Sciatic nerve (tissue), 2 donors: ENCODE measurements at regions not wholly inside any gene's neighbourhood (a gene's known extent, or its start where the extent isn't known, plus 50 kb on each side); places are given as distances from the start of the nearest gene placed in this dataset.

Experiments
- ATAC-seq: fragments of 200-7000 bp; cut with Tn5 transposase; one replicate; pipeline ENCODE4 v1.9.1; 2020; ENCODE audit warnings: mild to moderate bottlenecking, moderate library complexity
- DNase-seq: peaks from one replicate; pipeline ENCODE4 v3.0.0-alpha.2; 2020; ENCODE audit warnings: low spot score
- intact Hi-C: fragments of 100-400 bp; cut with DNase I; formaldehyde crosslinking; loops from one replicate; pipeline ENCODE4 v1.14.2; 2022
- donor health status: DM: no; HTN: no; CAD: no.
- donor health status: DM: no; HTN: no; CAD: no.

DNA sequence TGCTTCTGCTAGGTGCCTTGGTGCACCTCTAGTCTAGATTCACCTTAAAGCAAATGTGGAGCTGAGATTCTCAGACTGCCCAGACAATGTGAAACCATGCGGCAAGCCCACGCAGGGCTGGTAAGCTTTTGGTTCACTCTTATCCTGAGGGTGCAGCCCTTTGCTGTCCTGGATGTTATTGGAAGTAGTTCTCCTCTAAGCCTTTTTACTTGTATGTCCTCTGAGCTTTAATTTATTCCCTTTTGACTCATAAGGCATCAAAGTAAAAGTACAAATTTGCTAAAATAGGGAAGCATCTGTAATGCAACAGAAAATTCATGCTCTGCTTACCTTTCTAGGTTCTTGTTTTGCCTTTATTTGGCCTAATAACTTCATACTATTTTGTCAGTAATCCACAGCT, 186.8 kb downstream of the MACC1 start:
- no peak for DNase-seq
- intact Hi-C loops, result no loop called here
- ATAC-seq, result no peak

DNA sequence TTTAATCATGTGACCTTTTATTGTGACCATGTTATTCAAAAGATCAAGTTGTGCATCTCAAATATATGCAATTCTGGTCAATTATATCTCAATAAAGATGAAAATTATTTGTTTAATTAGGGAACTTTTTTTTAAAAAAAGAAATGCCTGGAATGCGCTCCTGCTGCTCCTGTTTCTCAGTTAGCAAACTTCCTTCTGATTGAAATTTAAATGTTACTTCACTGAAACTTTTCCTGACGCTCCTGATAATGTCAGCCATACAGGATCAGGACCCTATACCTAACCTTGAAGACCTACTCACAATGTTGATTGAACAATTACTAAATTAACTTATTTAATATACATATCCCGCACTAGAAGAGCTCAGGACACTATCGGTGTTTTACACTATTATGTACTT, 190.4 kb downstream of the MACC1 start:
- ATAC-seq (no peak), DNase-seq (no peak)
- intact Hi-C loops, result no loop called here

DNA sequence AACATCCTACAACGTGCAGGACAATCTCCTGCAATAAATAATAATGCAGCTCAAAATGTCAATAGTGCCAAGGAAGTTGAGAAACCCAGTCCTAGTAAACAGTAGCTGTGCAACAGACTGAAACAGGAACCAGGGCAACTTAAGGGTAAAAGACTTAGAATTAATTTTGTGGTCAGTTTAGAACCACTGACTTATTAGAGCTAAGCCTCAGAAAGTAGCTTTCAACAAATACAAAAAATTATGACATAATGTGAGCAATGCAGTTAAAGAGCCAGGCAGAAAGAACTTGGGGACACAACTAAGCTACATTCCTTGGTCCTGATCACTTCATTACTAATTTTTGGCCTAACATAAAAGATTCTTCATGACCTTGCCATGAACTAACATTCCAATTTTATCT, 195.4 kb downstream of the MACC1 start:
- DNase-seq (no peak), ATAC-seq (no peak)
- intact Hi-C loops, result no loop called here

DNA sequence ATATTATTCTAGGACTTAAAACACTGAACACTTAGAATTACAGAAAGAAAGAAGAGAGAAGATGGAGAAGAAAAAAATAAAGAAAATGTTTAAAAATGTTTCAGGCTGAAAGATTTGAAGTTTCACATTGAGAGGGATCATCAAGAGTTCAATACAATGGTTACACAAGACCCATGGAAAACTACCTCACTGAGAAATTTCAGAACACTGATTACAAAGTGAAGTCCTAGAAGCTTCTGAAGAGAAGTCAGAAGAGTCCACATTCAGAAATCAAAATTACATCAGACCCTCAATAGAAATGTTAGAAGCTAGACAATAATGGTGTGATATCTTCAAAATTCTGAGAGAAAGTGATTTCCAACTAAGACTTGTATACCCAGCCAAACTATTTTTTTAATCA, 196.1 kb downstream of the MACC1 start:
- ATAC-seq (no peak), DNase-seq (no peak)
- intact Hi-C loops, result no loop called here

DNA sequence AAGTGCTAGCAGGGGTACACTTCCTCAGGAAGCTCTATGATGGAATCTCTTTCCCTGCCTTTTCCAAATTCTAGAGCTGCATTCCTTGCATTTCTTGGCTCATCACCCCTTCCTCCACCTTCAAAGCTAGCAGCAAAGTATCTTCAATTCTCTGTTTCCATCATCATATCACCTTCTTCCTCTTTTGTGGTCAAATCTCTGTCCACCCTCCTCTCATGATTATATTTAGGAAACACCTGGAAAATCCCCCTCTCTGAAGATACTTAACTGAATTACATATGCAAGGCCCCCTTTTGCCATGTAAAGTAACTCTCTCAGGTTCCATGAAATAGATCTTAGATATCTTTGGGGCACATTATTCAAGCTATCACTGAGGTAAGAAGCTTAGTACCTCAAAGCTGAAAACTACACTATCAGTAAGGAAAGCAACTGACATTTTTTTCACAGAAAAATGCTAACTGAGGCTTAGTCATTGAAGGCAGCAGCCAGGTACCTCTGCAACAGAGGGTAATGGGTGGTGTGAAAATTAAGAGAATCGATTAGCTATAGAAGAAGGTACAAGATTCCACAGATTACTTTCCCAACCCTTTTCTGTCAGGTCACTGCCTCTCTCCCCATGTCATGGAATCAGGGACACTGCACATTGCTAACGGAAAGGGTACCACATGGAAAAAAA, 197.3 kb downstream of the MACC1 start:
- intact Hi-C loops, result no loop called here
- DNase-seq, result no peak
- ATAC-seq, result no peak

DNA sequence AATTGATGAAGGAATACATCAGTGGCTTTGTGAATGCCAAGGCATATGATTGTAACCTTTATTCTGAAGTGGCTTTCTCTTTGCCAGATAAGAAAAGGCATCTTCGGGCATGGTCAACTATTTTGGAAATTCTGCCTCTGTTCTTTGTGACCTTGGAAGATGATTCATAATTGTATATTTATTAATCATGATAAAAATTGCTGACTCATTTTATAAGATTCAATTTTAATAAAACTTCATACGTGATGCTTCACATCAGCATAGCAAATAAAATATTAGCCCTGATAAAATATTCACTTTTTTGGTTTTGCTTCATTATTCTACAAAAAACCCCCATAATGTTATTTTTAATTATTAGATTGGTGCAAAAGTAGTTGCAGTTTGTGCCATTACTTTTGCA, 200.5 kb downstream of the MACC1 start:
- DNase-seq (no peak), ATAC-seq (no peak)
- intact Hi-C loops, result no loop called here

DNA sequence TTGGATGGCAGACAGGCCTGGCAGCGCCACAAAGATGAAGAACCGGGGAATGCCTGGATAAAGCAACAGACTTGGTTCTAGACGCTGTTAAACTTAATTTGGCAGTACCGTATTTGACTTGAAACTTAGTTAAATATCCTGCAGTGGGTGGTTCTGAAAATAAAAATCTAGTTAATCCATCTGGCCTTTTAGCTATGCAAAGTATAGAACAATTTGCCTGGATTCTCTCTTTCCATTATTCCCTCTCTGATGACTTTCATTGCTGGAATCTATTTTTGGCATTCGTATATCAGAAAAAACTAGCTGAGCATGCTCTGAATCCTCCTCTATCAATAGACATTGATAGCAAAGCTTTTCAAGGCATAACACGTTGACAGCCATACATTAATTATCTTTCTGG, 203.6 kb downstream of the MACC1 start:
- DNase-seq (no peak), ATAC-seq (no peak)
- intact Hi-C loops, result no loop called here

DNA sequence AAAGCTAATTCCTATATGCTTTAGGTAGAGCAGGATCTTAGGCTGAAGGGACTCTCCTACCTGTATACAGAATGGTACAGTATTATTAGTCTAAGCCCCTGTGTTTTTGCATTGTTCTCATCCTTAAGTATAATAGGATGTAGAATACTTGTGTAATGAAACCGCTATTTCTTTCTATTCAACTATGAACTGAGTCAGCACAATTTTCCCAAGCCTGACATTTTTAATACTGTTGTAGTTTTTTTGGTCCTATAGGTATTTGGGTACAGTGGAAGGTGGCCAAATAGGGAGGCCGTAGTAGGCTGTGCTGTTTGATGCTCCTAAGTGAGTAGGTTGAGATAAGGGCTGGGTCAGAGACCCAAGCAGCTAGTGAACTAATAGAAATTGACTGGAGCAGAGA, 205.1 kb downstream of the MACC1 start:
- no peak for DNase-seq
- ATAC-seq, result no peak
- intact Hi-C loops, result no loop called here

DNA sequence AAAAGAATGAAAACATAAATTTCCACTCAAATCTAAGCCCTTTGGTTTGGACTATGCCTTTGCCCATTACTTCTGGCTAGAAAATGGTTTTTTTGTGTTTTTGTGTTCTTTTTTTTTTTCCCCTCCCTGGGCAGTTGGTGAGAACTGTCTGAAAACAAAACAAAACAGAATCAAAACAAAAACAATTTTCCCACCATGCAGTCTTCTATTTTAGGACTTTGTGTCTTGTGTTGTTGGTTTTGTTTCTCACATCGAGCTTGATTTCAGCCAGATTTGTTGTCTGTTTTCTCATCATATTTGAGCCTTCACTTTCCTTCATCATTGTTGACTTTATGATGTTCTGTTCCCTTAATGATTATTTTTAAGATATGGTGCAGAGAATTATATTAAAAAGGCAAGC, 206.3 kb downstream of the MACC1 start:
- intact Hi-C loops, result no loop called here
- ATAC-seq, result no peak
- DNase-seq, result no peak

DNA sequence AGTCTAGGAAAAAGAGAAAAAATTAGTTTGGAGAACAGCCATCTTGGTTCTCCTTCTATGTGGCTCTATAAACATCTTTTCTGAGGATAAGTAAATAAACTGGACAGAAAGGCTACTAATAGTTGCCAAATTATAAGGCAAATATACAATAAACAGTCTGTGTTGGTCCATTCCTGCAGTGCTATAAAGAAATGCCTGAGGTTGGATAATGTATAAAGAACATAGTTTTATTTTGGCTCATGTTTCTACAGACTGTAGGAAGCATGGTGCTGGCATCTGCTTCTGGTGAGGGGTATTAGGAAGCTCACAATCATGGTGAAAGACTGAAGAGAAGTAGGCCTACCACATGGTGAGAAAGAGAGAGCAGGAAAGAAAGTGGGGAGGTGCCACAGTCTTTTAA, 209.7 kb downstream of the MACC1 start:
- ATAC-seq, result no peak
- no peak for DNase-seq
- intact Hi-C loops, result no loop called here

DNA sequence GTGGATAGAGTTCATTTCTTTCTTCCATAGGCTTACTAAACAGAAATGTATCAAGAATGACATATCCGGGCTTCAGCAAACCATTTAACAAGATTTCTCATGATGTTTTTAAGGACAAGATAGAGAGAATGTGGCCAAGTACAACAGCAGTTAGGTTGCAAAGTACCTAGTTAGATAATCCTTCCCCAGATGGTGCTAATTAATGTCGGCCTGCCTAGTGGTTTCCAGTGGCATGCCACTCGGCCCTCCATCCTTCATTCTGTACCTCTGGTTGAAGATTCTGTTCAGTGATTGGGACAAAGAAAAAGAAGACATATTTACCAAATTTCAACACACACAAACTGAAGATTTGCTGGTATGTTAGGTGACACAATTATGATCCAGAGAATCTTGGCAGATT, 212.1 kb downstream of the MACC1 start:
- no peak for ATAC-seq
- intact Hi-C loops, result no loop called here
- DNase-seq, result no peak

DNA sequence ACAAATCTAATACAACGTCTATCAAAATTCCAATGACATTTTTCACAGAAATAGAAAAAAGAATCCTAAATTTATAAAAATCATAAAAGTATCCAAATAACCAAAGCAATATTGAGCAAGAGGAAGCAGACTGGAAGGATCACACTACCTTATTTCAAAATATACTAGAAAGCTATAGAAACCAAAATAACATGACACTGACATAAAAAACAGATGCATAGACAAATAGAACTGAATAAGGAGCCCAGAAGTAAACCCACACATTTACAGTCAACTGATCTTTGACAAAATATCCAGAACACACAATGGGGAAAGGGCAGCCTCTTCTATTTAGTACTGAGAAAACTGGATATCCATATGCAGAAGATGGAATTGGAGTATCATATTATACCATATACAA, 217.5 kb downstream of the MACC1 start:
- no peak for ATAC-seq
- no peak for DNase-seq
- intact Hi-C loops, result no loop called here

DNA sequence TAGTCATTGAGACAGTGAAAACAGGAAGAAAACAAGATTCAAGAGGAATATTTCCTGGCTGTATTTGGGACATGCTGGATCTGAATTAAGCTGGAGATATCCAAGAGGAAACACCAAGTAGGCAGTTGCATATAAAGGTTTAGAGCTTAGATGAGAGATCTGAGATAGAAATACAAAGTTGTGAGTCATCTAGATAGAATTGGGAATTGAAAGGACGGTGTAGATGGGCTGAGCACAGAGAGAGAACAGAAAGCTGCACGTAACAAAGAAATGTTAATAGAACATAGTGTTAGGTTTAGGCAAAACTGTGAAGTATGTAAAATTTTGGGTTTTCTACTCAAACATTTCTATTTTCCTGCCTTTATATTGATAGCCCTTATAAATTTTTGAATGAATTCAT, 218.5 kb upstream of the TMEM196 start:
- no peak for DNase-seq
- intact Hi-C loops, result no loop called here
- no peak for ATAC-seq

DNA sequence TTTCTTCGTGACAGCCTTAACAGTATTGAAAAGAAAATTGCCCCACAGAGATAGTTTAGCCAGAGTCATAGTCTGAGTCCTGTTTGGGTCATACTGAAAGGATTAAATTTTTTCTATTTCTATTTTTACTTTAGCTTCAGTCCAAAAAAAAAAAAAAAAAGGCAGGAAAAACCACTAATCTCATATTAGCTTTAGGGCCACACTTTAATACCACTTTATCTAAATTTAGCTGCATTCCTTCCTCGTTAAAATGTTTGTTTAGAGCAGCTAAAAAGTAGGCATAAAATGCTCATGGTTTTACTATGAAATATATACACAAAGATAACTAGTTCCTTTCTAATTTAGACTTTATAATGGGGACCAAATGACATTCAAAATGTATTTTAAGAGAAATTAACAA, 216.5 kb upstream of the TMEM196 start:
- ATAC-seq, result no peak
- DNase-seq, result no peak
- intact Hi-C loops, result no loop called here

DNA sequence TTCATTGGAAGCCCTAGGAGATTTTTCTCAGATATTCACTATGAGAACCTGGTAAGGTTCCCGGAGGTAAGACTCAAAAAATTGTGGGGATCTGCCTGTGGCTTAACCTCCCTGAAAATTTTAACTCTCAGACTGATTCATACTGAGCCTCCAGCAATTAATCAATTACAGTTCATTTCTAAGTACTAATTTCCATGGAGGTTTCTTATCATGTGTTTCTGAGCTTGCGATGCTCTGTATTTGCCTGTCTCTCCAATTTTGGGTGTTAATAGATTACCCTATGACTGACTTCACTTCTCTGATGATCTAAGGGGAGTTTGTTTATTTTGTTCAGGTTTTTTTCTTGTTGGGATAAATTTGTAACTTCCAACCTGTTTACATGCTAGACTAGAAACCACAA, 215.4 kb upstream of the TMEM196 start:
- no peak for DNase-seq
- intact Hi-C loops, result no loop called here
- ATAC-seq, result no peak

DNA sequence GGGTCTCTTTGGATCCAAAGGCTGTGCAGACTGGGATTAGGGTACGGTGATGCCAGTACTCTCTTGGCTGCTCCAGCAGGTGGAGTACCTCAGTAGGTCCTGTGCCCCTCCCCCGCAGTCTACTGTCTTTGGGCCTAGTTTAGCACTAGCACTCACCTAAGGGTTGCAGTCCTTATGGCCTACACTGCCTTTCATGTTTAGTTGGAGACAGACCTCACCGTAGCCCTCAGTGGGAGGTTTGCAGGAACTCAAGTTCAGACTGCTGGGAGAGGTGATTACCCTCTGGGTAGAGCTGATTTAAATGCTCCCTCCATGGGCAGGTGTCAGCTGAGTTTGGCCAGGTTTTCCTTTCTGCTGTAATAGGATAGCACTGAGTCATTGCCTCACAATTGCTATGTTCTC, 210.8 kb upstream of the TMEM196 start:
- intact Hi-C loops, result no loop called here
- peak; percentile 17 for ATAC-seq
- DNase-seq, result no peak

DNA sequence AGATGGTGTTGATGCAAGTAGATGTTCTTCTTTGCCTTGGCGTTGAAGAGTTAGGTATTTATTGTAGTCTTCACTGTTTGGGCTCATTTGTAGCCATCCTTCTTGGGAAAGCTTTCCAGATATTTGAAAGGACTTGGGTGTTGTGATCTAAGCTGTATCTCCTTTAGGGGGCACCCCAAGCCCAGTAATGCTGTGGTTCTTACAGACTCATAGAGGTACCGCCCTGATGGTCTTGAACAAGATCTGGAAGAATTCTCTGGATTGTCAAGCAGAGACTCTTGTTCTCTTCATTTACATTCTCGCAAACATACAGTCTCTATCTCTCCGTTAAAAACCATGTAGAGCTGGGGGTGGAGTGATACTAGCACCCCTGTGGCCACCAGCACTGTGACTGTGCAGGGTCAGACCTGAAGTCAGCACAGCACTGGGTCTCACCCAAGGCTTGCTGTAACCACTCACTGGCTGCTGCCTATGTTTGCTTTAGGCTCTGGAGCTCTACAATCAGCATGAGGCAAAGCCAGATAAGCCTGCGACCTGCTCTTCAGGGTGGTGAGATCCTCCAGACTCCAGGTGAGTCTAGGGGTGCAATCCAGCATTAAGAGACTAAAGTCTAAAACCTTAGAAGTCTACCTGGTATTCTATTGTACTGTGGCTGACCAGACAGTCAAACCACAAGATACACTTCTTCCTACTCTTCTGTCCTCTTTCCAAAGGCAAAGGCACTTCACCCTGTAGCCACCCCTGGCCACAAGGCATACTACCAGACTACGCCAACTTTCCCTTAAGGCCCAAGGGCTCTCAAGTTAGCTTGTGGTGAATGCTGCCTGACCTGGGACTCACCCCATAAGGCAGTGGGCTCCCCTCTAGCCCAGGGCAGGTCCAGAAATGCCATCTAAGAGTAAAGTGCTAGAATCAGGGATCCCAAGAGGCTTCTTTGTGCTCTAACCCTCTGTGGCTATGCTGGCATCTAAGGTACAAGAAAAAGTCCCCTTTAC, 209.7 kb upstream of the TMEM196 start:
- intact Hi-C loops, result no loop called here
- DNase-seq (peak; percentile 63), ATAC-seq (peak; percentile 46)

DNA sequence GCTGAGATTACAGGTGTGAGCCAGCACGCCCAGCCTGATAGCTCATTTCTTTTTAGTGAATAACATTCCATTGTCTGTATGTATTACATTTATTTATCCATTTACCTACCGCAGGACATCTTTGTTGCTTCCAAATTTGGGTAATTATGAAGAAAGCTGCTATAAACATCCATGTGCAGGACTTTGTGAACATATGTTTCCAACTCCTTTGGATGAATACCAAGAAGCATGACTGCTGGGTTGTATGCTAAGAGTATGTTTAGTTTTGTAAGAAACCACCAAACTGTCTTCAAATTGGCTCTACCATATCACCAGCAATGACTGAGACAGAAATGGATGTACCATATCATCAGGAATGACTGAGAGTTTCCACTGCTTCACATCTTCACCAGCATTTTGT, 200.2 kb upstream of the TMEM196 start:
- DNase-seq, result no peak
- intact Hi-C loops, result no loop called here
- no peak for ATAC-seq

DNA sequence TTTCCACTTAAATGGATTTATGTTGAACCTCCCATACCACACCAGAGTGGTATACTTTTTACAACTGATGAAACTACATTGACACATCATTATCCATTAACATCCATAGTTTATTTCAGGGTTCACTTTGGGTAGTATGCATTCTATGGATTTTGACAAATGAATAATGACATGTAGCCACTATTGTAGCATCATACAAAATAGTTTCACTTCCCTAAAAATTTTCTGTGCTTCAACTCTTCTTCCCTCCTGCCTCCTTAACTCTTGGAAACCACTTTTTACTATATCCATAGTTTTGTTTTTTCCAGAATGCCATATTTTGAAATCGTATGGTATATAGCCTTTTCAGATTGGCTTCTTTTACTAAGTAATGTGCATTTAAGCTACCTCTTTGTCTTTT, 199.5 kb upstream of the TMEM196 start:
- intact Hi-C loops, result no loop called here
- DNase-seq (no peak), ATAC-seq (no peak)

DNA sequence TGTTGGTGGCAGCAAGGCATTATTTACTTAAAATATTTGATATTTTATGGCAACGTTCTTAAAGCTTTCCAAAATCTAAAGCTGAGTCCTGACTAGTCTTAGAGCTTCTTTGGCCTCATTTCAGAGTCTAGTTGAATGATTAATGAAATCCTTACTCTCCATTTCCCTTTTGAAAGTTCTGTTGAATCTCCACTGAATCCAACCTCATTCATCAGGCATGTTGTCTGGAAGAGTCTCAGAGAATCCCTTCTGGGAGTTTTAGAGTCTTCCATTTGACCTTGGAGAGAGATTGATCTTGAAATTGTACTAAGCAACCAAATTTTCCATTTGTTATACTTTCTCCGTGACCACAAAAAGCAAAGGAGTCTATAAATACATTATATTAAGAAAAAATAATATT, 198.5 kb upstream of the TMEM196 start:
- DNase-seq (no peak), ATAC-seq (no peak)
- intact Hi-C loops, result no loop called here

DNA sequence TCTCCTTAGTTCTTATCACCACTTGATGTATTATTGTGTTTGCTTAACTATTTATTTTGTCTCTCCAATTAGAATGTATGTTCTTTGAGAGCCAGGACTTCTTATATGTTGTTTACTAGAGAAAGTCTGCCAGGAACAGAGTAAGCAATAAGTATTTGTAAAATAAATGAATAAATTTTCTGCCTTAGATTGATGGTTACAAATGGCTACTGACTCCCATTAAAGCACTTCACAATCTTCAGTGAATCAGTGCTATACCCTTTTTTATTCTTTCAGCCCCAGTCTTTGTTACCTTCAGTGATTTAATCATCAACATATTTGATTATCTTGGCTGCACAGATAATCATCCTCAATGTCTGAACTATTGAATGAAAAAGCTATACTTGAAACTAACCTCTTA, 197.1 kb upstream of the TMEM196 start:
- intact Hi-C loops, result no loop called here

More for the DNA sequence above, 197.1 kb upstream of the TMEM196 start:
- DNase-seq (no peak), ATAC-seq (no peak)
